Mesothelial cell of epicardium (in vitro differentiated cells): ENCODE measurements at regions not wholly inside any gene's neighbourhood (a gene's known extent, or its start where the extent isn't known, plus 50 kb on each side); places are given as distances from the start of the nearest gene placed in this dataset.

Experiments
- DNase-seq, 2 experiments: peaks; one replicate each; pipeline ENCODE4 v3.0.0; 2021; ENCODE audit warnings: low spot score in 2 of 2; ENCODE audit not compliant: unreplicated experiment in 2 of 2
- H3K27ac Mint-ChIP-seq: 2 replicates; pipeline ENCODE4 v1.8.0; 2021; ENCODE audit warnings: mixed read lengths
- H3K27me3 Mint-ChIP-seq: 2 replicates; pipeline ENCODE4 v1.8.0; 2021; ENCODE audit warnings: low read depth, mixed read lengths
- H3K36me3 Mint-ChIP-seq: 2 replicates; pipeline ENCODE4 v1.8.0; 2021; ENCODE audit warnings: mixed read lengths
- H3K4me1 Mint-ChIP-seq: 2 replicates; pipeline ENCODE4 v1.8.0; 2021; ENCODE audit warnings: mixed read lengths
- H3K4me3 Mint-ChIP-seq: 2 replicates; pipeline ENCODE4 v1.8.0; 2021; ENCODE audit warnings: mild to moderate bottlenecking, moderate library complexity, mixed read lengths
- H3K9me3 Mint-ChIP-seq: 2 replicates; pipeline ENCODE4 v1.8.0; 2021; ENCODE audit warnings: mixed read lengths
- TF ChIP-seq, protein P1 (sequence below): fragments of 200-600 bp; sonication (generic); IDR thresholded peaks from one replicate; pipeline ENCODE4 v1.5.0; 2021; ENCODE audit warnings: antibody characterized with exemption; ENCODE audit not compliant: unreplicated experiment

DNA sequence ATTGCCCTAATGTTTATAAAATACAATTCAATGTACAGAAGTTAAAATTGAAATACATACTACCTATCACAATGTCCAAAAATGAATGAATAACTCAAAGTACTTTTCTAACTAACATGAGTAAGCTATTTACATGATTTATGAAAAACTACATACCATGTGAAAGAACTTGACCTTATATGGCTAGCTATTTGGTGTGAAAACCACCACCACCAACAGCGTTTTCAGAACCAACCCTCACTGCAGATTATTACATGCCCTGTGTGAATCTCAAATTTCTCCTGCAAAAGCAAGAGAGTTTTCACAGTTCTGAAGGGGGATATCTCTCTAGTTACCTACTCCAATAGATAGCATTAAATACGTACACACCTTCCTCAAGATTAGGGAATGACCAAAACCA, 198.5 kb downstream of the SPATA18 start:
- Mint-ChIP-seq H3K9me3 (peaks cover 23% of the 10 kb centered on the region), H3K4me3 (no peak overlapping the region), H3K27ac (no peak overlapping the region), H3K36me3 (peaks cover 6% of the 10 kb centered on the region), H3K27me3 (no peaks in the 10 kb centered on the region), H3K4me1 (peaks cover 23% of the 10 kb centered on the region)
- TF ChIP-seq, protein P1, sequence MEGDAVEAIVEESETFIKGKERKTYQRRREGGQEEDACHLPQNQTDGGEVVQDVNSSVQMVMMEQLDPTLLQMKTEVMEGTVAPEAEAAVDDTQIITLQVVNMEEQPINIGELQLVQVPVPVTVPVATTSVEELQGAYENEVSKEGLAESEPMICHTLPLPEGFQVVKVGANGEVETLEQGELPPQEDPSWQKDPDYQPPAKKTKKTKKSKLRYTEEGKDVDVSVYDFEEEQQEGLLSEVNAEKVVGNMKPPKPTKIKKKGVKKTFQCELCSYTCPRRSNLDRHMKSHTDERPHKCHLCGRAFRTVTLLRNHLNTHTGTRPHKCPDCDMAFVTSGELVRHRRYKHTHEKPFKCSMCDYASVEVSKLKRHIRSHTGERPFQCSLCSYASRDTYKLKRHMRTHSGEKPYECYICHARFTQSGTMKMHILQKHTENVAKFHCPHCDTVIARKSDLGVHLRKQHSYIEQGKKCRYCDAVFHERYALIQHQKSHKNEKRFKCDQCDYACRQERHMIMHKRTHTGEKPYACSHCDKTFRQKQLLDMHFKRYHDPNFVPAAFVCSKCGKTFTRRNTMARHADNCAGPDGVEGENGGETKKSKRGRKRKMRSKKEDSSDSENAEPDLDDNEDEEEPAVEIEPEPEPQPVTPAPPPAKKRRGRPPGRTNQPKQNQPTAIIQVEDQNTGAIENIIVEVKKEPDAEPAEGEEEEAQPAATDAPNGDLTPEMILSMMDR, result no peak
- DNase-seq, result no peak

DNA sequence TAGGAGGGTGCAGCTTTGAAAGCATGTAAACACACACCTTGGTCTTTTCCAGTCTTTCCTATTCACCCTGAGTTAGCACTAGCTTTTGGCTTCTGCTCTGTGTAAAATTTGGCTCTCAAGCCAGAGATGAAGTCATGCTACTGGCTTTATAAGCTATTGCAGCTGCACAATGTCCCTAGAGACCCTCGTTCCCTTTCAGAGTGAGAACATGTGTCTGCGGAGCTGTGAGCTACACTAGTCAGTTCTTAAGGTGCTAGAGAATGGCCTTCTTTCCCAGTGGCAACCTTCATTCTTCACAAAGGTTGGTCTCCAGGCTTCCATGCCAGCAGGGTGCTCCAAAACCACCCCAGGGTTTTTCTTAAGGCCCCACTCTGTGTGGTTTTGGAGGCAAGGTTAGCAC, 199.1 kb downstream of the SPATA18 start:
- H3K27me3 Mint-ChIP-seq, result no peaks in the 10 kb centered on the region
- DNase-seq, result no peak
- TF ChIP-seq, protein P1, result no peak

DNA sequence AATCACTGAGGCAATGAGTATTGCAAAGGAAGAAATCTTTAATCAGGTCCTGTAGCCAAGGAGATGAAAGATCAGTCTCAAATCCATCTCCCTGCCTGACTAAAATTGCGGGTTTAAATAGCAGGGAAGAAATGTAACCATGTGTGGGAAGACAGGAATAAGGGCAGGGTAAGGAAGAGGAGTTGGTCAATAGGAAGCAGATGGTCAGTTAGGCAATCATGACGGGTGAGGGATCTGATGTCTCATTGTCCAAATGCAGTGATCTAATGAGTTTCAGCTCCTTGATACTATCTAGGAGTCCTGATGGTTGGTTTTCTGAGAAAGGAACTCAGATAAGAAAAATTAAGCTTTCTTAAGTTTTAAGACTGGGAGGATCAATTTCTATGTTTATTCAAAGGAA, 200.8 kb downstream of the SPATA18 start:
- Mint-ChIP-seq H3K27me3 (no peaks in the 10 kb centered on the region), H3K36me3 (peaks cover 6% of the 10 kb centered on the region), H3K4me1 (peaks cover 15% of the 10 kb centered on the region), H3K9me3 (peaks cover 23% of the 10 kb centered on the region), H3K27ac (no peak overlapping the region), H3K4me3 (no peak overlapping the region)
- no peak for DNase-seq
- TF ChIP-seq, protein P1, result no peak

More for the DNA sequence above, 199.1 kb downstream of the SPATA18 start:
- H3K4me1 Mint-ChIP-seq, result peaks cover 17% of the 10 kb centered on the region
- peaks cover 6% of the 10 kb centered on the region for H3K36me3 Mint-ChIP-seq
- H3K9me3 Mint-ChIP-seq, result peaks cover 23% of the 10 kb centered on the region
- no peak overlapping the region for H3K4me3 Mint-ChIP-seq
- no peak overlapping the region for H3K27ac Mint-ChIP-seq

DNA sequence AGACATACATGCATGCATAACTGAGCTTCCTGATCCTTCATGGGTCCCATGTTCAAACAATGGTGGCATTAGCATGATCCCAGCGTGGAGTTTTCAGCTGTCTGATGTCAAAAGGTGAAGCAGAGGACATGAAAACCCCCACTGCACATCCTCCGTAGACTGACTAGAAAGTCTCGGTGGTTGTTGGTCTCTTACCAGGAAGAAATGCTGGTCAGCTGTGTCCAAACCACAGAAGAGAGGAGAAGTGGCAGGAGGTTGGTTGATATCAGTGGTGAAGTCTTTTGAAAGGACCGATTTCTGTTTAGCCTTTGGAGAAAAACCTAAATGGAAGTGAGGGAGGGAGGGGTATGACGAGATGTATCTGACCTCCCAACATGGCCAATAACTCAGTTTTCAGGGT, 201.9 kb downstream of the SPATA18 start:
- Mint-ChIP-seq H3K27ac (no peak overlapping the region), H3K9me3 (peaks cover 23% of the 10 kb centered on the region), H3K4me3 (no peak overlapping the region), H3K36me3 (peaks cover 6% of the 10 kb centered on the region), H3K27me3 (no peaks in the 10 kb centered on the region), H3K4me1 (peaks cover 13% of the 10 kb centered on the region)
- DNase-seq, result no peak
- TF ChIP-seq, protein P1, result no peak

DNA sequence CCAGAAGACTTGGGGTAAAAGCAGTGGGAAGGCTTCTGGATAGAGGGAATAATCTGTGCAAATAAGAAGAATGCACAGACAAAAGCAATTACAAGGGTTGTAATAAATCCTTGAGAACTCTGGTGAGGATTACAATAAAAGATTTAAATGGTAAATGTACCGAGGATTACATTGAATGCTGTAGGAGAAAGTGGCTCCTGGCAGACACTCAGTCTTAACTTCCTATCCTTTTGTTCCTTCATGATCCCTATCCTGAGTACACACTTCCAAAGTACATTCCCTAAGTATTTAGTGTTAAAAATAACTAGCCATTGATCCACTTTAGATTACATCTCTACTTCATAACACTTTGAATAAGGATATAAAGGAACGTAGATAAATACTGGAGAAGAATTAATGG, 205.4 kb downstream of the SPATA18 start:
- Mint-ChIP-seq H3K9me3 (peaks cover 20% of the 10 kb centered on the region), H3K4me1 (peaks cover 18% of the 10 kb centered on the region), H3K4me3 (no peak overlapping the region), H3K27me3 (no peaks in the 10 kb centered on the region), H3K36me3 (peaks cover 6% of the 10 kb centered on the region), H3K27ac (no peak overlapping the region)
- TF ChIP-seq, protein P1, result no peak
- no peak for DNase-seq

DNA sequence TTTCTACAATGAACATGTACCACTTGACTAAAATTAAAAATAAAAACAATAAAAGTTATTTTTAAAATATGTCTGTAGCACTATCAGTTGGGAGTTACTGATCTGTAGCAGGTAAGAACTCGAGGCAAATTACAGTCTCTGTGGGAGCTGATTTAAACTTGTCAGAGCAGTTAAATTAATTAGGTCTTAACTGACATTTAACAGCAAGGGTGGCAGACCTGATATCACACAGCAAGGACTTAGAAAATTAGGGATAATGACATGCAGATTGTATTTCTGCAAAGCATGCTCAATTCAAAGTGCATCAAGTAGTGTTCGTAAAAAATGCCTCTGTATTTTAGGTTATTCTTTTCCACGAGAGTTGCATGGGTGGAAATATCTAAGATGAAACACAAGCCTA, 208.9 kb downstream of the SPATA18 start:
- Mint-ChIP-seq H3K36me3 (no peaks in the 10 kb centered on the region), H3K9me3 (no peaks in the 10 kb centered on the region), H3K27ac (no peak overlapping the region), H3K4me1 (peaks cover 22% of the 10 kb centered on the region), H3K27me3 (no peaks in the 10 kb centered on the region), H3K4me3 (no peak overlapping the region)
- DNase-seq, result no peak
- TF ChIP-seq, protein P1, result no peak
